Activated CD4-positive, alpha-beta T cell treated with anti-CD3 and anti-CD28 coated beads, Interleukin-2, Interleukin-4, amounts not matched to agents 100 ng/mL and 50 ng/mL, durations not matched to agents 16 hours and 8 hours (primary cell): ENCODE measurements at regions not wholly inside any gene's neighbourhood (a gene's known extent, or its start where the extent isn't known, plus 50 kb on each side); places are given as distances from the start of the nearest gene placed in this dataset.

Experiments used
- DNase-seq: peaks from one replicate; pipeline ENCODE4 v3.0.0-alpha.2; 2020; ENCODE audit warnings: low spot score

DNA sequence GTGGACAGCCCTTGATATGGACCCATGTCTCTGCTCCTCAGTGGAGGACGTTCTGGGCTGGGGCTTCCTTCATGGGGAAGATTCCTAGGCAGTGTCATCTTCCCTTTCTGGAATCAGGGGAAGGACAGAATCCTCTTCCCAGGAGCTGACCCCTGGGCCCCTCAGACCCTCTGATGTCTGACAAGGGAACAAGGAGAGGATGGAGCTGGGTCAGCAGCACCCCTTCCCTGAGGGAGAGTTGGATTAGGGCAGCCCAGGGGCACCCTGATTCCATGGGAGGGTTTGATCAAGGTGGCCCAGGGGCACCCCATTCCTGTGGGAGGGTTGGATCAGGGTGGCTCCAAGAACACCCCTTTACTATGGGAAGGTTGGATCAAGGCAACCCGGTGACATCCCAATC is 86.5 kb downstream of the ACKR3 start:
- no peak for DNase-seq

DNA sequence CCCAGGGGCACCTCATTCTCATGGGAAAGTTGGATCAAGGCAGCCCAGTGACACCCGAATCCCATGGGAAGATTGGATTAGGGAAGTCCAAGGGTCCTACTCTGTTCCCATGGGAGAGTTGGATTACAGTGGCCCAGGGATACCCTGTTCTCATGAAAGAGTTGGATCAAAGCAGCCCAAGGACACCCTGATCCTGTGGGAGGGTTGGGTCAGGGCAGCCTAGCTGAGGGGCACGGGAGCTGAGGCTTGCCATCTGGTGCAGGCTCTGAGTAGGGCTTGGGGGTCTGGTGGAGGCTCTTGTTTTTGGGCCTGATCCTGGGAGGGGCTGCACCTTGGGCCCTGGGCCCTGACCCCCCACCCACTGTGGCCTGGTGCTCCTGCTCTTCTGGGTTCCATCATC is 87.1 kb downstream of the ACKR3 start:
- DNase-seq = no peak

- no peak for DNase-seq
Measured at GRCh38 chr2:236657215-236657614, 87.6 kb downstream of the ACKR3 start.

DNA sequence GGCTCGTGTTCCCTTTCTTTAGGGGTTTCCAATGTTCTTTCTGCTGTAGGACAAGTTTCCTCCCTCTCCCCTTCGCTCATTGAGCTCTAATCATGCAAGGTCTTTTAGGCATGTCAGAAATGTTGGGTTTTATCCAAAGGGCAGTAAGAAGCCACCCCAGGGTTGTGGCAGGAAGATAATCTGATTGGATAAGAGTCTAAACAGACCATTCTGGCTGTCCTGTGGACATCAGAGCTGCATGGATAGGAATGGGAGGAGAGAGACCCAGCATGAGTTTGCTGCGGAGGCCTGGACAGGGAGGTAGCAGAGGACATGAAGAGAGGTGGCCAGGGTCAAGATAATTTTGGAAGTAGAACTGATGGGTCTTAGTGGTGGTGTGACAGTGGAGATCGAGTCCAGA is 88.2 kb downstream of the ACKR3 start:
- no peak for DNase-seq

- DNase-seq = no peak
Measured at GRCh38 chr2:236658974-236659757, 89.5 kb downstream of the ACKR3 start.

DNA sequence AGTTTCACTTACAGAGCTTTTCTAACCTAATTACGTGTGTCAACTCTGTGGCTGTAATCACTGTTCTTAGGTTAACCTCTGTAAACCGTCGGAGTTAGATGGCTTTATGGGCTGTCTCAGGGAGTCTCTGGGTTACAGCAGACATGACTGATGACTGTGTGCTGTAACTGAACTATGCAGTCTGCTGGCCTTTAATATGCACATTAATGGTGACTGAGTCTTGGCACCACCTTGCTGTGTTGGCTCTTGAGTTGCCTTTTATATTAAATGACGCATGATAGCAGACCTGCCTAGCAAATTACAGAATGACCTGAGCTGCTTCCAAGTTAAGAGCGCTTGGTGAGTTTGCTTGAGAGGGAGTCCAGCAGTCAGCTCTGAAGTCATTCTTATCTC is 90.1 kb downstream of the ACKR3 start:
- DNase-seq = no peak

DNA sequence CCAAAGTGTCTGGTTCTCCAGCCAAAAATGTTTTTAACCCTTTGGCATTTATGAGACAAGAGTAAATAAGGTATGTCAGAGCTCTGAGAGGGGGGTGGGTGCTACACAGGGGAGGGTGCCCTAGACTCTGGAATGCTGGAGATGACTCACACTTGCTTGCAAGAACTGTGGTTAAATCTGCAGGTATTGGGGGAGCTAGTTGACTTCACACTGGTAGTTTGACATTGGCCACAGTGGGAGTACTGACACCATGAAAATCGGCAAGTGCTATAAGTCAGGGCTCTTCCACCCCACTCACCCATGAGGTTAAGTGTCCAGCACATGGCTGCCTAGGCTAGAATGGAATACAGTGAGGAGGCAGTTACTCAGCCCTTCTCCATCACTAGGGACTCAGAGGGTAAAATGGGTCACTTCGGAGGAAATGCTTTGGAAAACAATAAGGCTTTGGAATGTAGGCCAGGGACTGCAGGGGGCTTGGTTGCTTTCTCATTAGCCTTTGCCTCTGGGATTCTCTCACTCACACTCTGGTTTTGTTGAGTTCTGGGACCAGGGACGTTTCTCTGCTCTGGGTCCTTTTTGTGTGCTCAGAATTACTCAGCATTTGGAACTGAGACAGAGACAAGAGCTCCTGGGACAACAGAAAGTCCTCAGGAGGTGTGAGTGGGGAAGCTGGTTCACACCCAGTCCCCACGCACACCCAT is 91.6 kb downstream of the ACKR3 start:
- no peak for DNase-seq

DNA sequence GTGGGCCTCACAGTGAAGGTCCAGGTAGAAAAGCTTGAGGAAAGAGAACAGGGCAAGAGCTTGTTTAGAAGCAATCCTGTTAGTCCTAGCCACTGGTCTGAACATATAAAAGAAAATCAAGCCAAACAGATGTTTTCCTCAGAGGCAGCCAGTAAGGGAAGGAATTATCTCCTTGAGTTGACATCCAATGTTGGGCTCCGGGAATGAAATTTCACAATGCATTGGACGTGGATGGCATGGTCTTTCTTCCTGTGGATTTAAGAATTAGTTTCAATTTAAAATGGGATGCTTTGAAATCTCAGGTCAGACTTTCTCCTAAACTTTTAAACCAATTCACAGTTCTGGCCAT is 92.1 kb downstream of the ACKR3 start:
- no peak for DNase-seq

GRCh38 chr2:236662231-236663185 is 92.9 kb downstream of the ACKR3 start:
- no peak for DNase-seq

DNA sequence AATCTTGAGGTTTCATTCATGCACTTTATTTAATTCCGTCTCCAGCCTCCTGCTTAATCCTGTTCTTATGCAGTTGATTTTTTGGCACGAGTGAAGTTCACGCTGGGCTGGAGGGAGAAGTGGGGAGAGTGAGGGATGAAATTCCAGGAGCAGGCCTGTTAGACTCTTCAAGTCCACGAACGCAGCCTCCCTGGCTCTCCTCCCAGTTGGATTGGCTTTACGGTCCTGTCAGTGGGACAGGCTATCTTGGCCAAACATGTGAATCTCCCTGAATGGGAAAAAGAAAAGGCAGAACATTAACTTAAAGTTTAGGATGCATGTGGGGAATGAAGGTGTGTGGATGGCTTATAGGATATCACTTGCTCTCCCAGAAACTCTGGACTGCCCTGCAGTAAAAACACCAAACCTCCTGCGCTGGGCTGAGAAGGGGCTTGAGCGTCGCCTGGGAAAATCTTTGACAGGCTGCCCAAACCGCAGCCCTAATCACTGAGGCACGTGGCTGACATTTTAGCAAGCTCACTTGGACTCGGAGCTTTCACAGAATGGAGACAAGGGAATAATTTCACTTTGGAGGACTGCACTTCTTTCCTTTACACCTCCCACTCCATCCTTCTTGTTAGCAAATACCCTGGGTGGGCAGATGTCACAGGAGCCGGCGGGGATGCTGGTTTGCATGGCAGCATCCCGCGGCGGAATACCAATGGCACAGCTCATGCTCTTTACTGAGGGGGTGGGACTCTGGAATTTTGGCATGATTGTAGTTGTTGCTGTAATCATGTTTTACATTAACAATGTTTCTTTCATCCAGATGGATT is 93.9 kb downstream of the ACKR3 start:
- DNase-seq = no peak

DNA sequence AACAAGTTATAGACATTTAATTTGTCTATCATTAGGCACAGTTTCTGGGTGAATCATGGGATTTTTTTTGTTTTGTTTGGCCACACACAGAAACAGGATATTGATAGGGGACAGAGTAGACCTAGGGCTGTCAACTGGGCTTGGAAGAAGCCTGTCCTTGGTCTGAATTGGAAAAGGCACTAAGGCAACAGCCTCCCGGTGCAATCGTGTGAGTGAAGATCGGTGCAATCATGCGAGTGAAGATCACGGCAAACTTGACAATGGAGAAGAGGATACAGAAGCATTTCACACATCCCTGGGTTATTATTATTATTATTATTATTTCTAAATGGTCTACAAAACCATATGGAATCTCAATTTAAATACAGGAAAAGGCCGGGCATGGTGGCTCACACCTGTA is 94.5 kb downstream of the ACKR3 start:
- DNase-seq = no peak

DNA sequence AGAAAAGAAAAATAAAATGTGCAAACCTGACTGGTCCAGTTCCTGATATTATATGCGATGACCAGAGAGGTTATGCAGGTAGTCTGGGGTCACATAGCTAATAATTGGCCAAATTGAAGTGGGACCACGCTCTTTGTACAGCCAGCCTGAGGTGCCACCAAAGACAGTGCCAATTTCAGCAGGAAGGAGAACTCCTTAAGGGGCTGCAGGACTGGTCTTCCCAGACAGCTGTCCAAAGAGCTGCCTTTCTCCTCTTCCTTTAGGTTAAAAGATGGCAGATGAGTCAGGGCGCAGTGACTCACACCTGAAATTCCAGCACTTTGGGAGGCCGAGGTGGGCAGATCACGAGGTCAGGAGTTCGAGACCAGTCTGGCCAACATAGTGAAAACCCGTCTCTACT is 95.5 kb downstream of the ACKR3 start:
- no peak for DNase-seq

DNA sequence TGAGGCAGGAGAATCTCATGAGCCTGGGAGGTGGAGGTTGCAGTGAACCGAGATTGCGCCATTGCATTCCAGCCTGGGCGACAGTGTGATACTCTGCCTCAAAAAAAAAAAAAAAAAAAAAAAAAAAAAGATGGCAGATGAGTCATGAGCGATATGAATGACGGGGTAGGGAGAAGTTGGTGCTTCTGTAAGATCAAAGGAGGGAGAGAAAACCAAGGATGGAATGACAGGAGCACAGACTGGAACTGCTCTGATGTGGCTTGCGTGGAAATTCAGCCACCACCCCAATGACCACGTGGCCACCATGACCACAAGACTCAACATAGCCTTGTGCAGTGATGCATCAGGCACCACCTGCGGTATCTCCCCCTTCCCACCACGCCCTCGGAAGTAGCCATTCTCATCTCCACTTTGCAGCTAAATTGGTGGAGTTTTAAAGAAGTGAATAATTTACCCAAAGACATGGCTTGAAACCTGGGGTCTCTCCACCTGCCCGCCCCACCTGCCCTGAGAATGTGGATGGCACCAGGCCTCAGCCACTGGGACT is 96.0 kb downstream of the ACKR3 start:
- no peak for DNase-seq

DNA sequence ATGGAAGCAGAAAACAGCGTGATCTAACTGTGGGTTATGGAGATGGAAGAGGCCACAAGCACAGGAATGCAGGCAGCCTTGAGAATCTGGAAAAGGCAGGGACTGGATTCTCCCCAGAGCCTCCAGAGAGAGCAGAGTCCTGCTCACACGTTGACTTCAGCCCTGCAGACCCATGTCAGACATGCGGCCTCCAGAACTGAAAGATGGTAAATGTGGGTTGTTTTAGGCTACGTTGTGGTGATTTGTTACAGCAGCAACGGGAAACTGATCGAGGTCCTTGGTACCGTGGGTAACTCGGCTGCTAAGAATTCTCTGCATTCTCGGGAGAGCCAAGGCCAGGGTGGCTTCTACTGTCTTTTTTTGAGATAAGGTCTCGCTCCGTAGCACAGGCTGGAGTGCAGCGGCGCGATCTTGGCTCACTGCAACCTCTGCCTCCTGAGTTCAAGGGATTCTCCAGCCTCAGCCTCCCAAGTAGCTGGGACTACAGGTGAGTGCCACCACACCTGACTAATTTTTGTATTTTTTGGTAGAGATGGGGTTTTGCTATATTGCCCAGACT is 97.1 kb downstream of the ACKR3 start:
- no peak for DNase-seq

DNA sequence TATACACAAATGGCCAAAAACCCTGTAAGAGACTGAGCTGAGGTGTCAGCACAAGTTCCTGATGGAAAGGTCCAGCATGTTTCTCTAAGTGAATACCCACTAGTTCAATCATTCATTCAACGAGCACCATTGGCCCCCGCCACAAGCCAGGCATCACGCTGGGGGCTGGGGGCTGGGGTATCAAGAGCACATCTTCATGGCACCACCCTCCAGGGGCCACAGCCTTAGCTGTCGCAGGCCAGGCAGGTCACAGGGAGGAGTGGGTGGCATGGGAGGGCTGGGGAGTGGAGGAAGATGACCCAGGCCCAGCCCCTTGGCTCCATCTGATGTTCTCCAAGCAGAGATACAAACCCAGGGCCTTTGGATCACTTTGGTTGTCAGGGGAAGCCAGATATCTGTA is 97.9 kb downstream of the ACKR3 start:
- DNase-seq = no peak

DNA sequence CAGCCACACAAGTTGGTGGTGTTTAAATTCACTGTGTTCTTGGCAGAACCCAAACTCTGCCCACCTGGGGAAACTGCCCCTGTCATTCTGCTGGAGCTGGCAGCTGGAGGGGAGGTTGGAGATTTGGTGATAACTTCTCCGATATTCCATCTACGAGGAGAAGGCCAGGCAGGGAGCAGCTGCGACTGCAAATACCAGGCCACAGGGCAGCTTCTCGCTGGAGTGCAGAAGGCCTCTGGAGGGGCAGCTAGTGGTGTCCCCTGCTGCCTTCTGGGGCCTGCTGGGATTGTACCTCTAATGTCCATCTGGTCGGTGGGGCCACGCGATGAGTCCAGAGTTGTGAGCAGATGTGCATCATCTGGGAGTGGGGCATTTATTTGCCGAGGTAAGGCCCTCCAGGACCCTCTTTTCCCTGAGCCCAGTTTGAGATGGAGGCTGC is 98.9 kb downstream of the ACKR3 start:
- DNase-seq = no peak

GRCh38 chr2:236670235-236670620 is 100.6 kb downstream of the ACKR3 start:
- no peak for DNase-seq

GRCh38 chr2:236671896-236672562 is 102.4 kb downstream of the ACKR3 start:
- DNase-seq = no peak

- no peak for DNase-seq
Measured at GRCh38 chr2:236672606-236673005, 103.0 kb downstream of the ACKR3 start.

DNA sequence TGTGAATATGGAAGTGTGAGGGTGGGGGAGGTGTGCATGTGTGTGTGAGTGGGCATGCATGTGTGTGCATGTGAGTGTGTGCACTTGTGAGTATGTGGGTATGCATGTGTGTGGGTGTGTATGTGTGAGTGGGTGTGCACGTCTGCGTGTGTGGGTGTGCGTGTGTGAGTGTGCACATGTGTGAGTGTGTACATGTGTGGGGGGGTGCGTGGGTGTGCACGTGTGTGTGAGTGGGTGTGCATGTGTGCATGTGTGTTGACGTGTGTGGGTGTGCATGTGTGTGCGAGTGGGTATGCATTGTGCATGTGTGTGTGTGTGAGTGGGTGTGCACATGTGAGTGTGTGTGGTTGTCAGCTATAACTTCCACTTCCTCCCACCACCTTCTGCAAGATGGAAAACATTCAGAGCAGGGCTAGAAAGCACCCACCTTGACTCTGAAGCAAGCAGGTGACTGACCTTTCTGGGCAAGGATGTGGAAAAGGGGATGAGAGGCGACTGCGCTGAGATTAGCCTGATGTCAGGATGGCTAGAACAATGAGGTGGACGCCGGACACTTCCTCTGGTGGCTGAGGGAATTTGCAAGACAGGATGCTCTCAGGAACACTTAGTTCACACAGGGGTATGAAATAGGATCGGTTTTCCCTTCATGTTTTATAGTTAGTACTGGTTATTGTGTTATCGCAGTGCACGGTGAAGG is 103.6 kb downstream of the ACKR3 start:
- DNase-seq = no peak
